NCI-H2171 (cell line): ENCODE measurements at regions not wholly inside any gene's neighbourhood (a gene's known extent, or its start where the extent isn't known, plus 50 kb on each side); places are given as distances from the start of the nearest gene placed in this dataset.

ENCODE experiments used
- DNase-seq: peaks from one replicate; lab custom pipeline; 2025; lab: John Stamatoyannopoulos, UW

- DNase-seq = no peak
These were observed 64.0 kb downstream of the CYB561 start for GRCh38 chr17:63382136-63382535.
